Endothelial cell of umbilical vein (primary cell): ENCODE measurements at regions not wholly inside any gene's neighbourhood (a gene's known extent, or its start where the extent isn't known, plus 50 kb on each side); places are given as distances from the start of the nearest gene placed in this dataset.

Experiments used
- BruUV-seq: library from RNA; stranded (reverse); fragments of 400-500 nt; replicated peaks from 2 replicates; lab custom pipeline; 2021; lab: Mats Ljungman, UMichigan
- CTCF ChIA-PET: fragments of 300-600, 350-600 bp; sonication (Branson Sonifier 250); formaldehyde crosslinking; loops from one replicate; lab custom pipeline; 2021; ENCODE audit warnings: antibody characterized with exemption, inconsistent platforms; lab: Charles Lee
- POLR2A ChIA-PET: fragments of 300-600, 350-600 bp; sonication (Branson Sonifier 250); formaldehyde crosslinking; loops from one replicate; lab custom pipeline; 2021; ENCODE audit warnings: antibody characterized with exemption, inconsistent platforms; lab: Charles Lee
- DNase-seq: peaks from one replicate; pipeline ENCODE4 v3.0.0-alpha.2; 2011; ENCODE audit warnings: low read depth, low spot score
- FAIRE-seq: peaks from 2 replicates; lab custom pipeline; 2011; peaks lifted over from hg19 to GRCh38; lab: Jason Lieb, UNC
- H2AFZ ChIP-seq: 2 replicates; pipeline ENCODE4 v1.6.0; 2012; ENCODE audit warnings: low read depth, low read length, control low read depth, inconsistent platforms
- H3K27ac ChIP-seq: 2 replicates; pipeline ENCODE4 v1.5.1; 2011; ENCODE audit warnings: low read depth, mild to moderate bottlenecking, control low read depth, low read length, moderate library complexity; ENCODE audit not compliant: insufficient read depth
- H3K27me3 ChIP-seq, 2 experiments: 2 replicates each; pipeline versions ENCODE4 v1.6.0 to v1.6.1; 2011; ENCODE audit warnings: low read length in 2 of 2, mixed read lengths in 1 of 2; ENCODE audit not compliant: control insufficient read depth in 2 of 2, insufficient read depth in 2 of 2
- H3K36me3 ChIP-seq, 2 experiments: 2 replicates in 1 of 2; 3 replicates in 1 of 2; pipeline ENCODE4 v1.5.1; 2011; ENCODE audit warnings: low read length in 2 of 2, mild to moderate bottlenecking in 1 of 2, moderate library complexity in 1 of 2; ENCODE audit not compliant: control insufficient read depth in 2 of 2, insufficient read depth in 2 of 2; ENCODE audit errors: extremely low read depth in 1 of 2
- H3K4me1 ChIP-seq: 3 replicates; pipeline ENCODE4 v1.5.1; 2011; ENCODE audit warnings: mild to moderate bottlenecking, low read length; ENCODE audit not compliant: control insufficient read depth, insufficient read depth; ENCODE audit errors: extremely low read depth
- H3K4me2 ChIP-seq: 2 replicates; pipeline ENCODE4 v1.6.1; 2011; ENCODE audit warnings: low read length, control low read depth, mixed read lengths; ENCODE audit not compliant: insufficient read depth
- H3K4me3 ChIP-seq, 3 experiments: fragments of 200-600 bp in 1 of 3; sonication (generic), shearing (Covaris generic) in 1 of 3; replicated peaks in 1 of 3; 2 replicates each; pipeline ENCODE4 v1.5.1; 2011 to 2016; ENCODE audit warnings: control low read depth in 3 of 3, low read length in 3 of 3, mild to moderate bottlenecking in 2 of 3, inconsistent platforms in 1 of 3, low read depth in 1 of 3, moderate library complexity in 1 of 3; ENCODE audit not compliant: insufficient read depth in 1 of 3
- H3K79me2 ChIP-seq: 2 replicates; pipeline ENCODE4 v1.6.0; 2012; ENCODE audit warnings: low read length, inconsistent platforms; ENCODE audit not compliant: control insufficient read depth, insufficient read depth
- H3K9ac ChIP-seq: replicated peaks from 2 replicates; pipeline ENCODE3; 2011; ENCODE audit warnings: low read length, control low read depth; ENCODE audit not compliant: insufficient read depth; ENCODE audit errors: extremely low read depth
- H3K9me1 ChIP-seq: replicated peaks from 3 replicates; pipeline ENCODE4 v1.6.0; 2011; ENCODE audit warnings: mild to moderate bottlenecking, low read length; ENCODE audit not compliant: control insufficient read depth, insufficient read depth; ENCODE audit errors: extremely low read depth
- H3K9me3 ChIP-seq: replicated peaks from 2 replicates; pipeline ENCODE4 v1.5.1; 2012; ENCODE audit warnings: low read length, inconsistent platforms; ENCODE audit not compliant: control insufficient read depth, insufficient read depth
- H4K20me1 ChIP-seq: replicated peaks from 2 replicates; pipeline ENCODE3; 2011; ENCODE audit warnings: mild to moderate bottlenecking, low read length; ENCODE audit not compliant: control insufficient read depth, insufficient read depth; ENCODE audit errors: extremely low read depth
- EZH2 ChIP-seq: IDR thresholded peaks from 2 replicates; pipeline ENCODE4 v1.6.1; 2012; ENCODE audit warnings: borderline replicate concordance, low read depth, mild to moderate bottlenecking, moderate library complexity, low read length, inconsistent platforms; ENCODE audit not compliant: severe bottlenecking
- FOS ChIP-seq: IDR thresholded peaks from 2 replicates; pipeline ENCODE4 v1.6.1; 2011; ENCODE audit warnings: mild to moderate bottlenecking, low read length, moderate library complexity, borderline replicate concordance; ENCODE audit not compliant: insufficient read depth
- GATA2 ChIP-seq: IDR thresholded peaks from 2 replicates; pipeline ENCODE4 v1.7.0; 2011; ENCODE audit warnings: low read depth, mild to moderate bottlenecking, moderate library complexity, mixed read lengths, low read length; ENCODE audit not compliant: insufficient read length, insufficient read depth
- JUN ChIP-seq: IDR thresholded peaks from 2 replicates; pipeline ENCODE4 v1.6.1; 2011; ENCODE audit warnings: borderline replicate concordance, low read depth; ENCODE audit not compliant: insufficient read length, insufficient read depth
- MYC ChIP-seq: IDR thresholded peaks from one replicate; pipeline ENCODE4 v1.6.1; 2011; ENCODE audit warnings: mild to moderate bottlenecking, low read depth, low read length
- POLR2A ChIP-seq: IDR thresholded peaks from 2 replicates; pipeline ENCODE4 v1.6.1; 2012; ENCODE audit warnings: low read depth, mild to moderate bottlenecking, control low read depth, low read length
- POLR2AphosphoS5 ChIP-seq: IDR thresholded peaks from 2 replicates; pipeline ENCODE4 v1.6.1; 2012; ENCODE audit warnings: low read depth, mild to moderate bottlenecking, control low read depth, low read length, moderate library complexity; ENCODE audit not compliant: insufficient read depth
- dilution Hi-C: fragments of 300-500 bp; cut with MboI; formaldehyde crosslinking; loops from one replicate; pipeline ENCODE4 v1.15.0; 2019; ENCODE audit warnings: low sequenced_read_pairs; ENCODE audit not compliant: extremely low pct_ligation_motif_present
- intact Hi-C: fragments of 100-400 bp; cut with micrococcal nuclease; formaldehyde crosslinking; loops from one replicate; pipeline ENCODE4 v1.10.0; 2022
- TF ChIP-seq, protein P1 (sequence below), 2 donors: IDR thresholded peaks; 1 replicate in 1 of 2; 2 replicates in 1 of 2; pipeline ENCODE4 v1.5.1; 2011; ENCODE audit warnings: low read length in 2 of 2, mild to moderate bottlenecking in 2 of 2, moderate library complexity in 2 of 2, control low read depth in 1 of 2, inconsistent platforms in 1 of 2, low read depth in 1 of 2; ENCODE audit not compliant: insufficient read depth in 1 of 2; ENCODE audit errors: extremely low read depth in 1 of 2
- TF ChIP-seq, protein P2 (sequence below): IDR thresholded peaks from 2 replicates; pipeline ENCODE4 v1.6.1; 2011; ENCODE audit not compliant: insufficient read depth, insufficient read length

DNA sequence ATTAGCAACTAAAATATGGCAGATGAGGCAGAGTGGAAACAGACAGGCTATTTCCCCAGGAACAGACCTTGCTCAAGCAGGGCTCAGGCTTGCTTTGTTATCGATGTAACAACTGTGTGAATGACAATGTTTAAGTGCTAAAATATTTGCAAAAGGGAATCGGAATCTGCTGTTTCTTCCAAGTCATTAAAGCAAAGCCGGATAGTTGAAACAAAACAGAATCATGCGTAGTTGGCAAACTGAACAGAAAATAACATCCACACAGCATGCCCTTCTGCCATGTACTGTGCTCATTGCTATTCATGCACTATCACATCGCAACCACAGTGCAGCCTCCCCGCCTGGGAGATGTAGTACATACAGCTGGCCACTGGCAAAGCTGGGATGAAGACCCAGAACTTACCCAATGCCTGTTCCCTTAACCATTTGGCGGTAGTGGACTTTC is 799.1 kb downstream of the DIAPH3 start:
- no peak for TF ChIP-seq JUN
- no peak for TF ChIP-seq MYC
- no peak for TF ChIP-seq POLR2AphosphoS5
- no peak for TF ChIP-seq FOS
- TF ChIP-seq, protein P1, sequence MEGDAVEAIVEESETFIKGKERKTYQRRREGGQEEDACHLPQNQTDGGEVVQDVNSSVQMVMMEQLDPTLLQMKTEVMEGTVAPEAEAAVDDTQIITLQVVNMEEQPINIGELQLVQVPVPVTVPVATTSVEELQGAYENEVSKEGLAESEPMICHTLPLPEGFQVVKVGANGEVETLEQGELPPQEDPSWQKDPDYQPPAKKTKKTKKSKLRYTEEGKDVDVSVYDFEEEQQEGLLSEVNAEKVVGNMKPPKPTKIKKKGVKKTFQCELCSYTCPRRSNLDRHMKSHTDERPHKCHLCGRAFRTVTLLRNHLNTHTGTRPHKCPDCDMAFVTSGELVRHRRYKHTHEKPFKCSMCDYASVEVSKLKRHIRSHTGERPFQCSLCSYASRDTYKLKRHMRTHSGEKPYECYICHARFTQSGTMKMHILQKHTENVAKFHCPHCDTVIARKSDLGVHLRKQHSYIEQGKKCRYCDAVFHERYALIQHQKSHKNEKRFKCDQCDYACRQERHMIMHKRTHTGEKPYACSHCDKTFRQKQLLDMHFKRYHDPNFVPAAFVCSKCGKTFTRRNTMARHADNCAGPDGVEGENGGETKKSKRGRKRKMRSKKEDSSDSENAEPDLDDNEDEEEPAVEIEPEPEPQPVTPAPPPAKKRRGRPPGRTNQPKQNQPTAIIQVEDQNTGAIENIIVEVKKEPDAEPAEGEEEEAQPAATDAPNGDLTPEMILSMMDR (IDR thresholded peaks at IDR 0.05; ENCODE audit: extremely low read depth in 1 of 2, insufficient read depth in 1 of 2, low read depth in 1 of 2, low read length in 2 of 2) = no peak
- TF ChIP-seq POLR2A = no peak
- no peak for TF ChIP-seq GATA2
- TF ChIP-seq EZH2 = no peak
- TF ChIP-seq, protein P2, sequence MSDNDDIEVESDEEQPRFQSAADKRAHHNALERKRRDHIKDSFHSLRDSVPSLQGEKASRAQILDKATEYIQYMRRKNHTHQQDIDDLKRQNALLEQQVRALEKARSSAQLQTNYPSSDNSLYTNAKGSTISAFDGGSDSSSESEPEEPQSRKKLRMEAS = no peak
- Histone ChIP-seq H3K9me1 (no peaks in the 10 kb centered on the region), H3K79me2 (no peaks in the 10 kb centered on the region), H3K4me1 (peaks cover 14% of the 10 kb centered on the region), H3K36me3 (no peaks in the 10 kb centered on the region), H4K20me1 (no peaks in the 10 kb centered on the region), H3K4me2 (no peak overlapping the region), H2AFZ (no peak overlapping the region), H3K4me3 (no peak overlapping the region), H3K9ac (no peak overlapping the region), H3K27me3 (no peaks in the 10 kb centered on the region), H3K27ac (no peak overlapping the region), H3K9me3 (no peaks in the 10 kb centered on the region)
- no TSS peak for BruUV-seq
- dilution Hi-C loops (no loop called here), intact Hi-C loops (no loop called here)
- no peak for FAIRE-seq
- no peak for DNase-seq
- POLR2A ChIA-PET = no interaction called here
- CTCF ChIA-PET = interaction anchor here (1.0 kb wide), 1 partner anchor 27 kb away, joined by 3 read pairs; no protein-coding TSS in a partner anchor
